Hematopoietic multipotent progenitor cell treated with erythropoietin and hydrocortisone succinate and interleukin-3 and kit ligand, for 8 days (in vitro differentiated cells): ENCODE measurements at regions not wholly inside any gene's neighbourhood (a gene's known extent, or its start where the extent isn't known, plus 50 kb on each side); places are given as distances from the start of the nearest gene placed in this dataset.
A peak's percentile ranks its signal among the peaks of the same experiment; 100 is the strongest.
"Not testable (repeated sequence)": the region's sequence is repeated elsewhere in the genome, so short reads cannot be mapped to it uniquely, and the experiment has no call there.

ENCODE experiments used
- DNase-seq: peaks from one replicate; pipeline ENCODE4 v3.0.0-alpha.2; 2015

DNA sequence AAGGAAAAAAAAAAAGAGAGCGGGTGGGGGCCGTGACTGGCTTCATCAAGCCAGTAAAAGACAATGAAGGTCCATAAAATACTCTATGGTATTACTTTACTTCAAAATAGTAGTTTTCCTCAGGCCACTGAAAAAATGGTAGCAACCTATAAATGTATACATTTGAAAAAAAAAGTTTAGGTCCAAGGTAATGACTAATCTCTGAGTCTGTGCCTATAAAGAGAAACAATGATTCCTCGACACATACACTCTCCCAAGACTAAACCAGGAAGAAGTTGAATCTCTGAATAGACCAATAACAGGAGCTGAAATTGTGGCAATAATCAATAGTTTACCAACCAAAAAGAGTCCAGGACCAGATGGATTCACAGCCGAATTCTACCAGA is 84.5 kb upstream of the SIRPG start:
- DNase-seq = not testable (repeated sequence)

DNA sequence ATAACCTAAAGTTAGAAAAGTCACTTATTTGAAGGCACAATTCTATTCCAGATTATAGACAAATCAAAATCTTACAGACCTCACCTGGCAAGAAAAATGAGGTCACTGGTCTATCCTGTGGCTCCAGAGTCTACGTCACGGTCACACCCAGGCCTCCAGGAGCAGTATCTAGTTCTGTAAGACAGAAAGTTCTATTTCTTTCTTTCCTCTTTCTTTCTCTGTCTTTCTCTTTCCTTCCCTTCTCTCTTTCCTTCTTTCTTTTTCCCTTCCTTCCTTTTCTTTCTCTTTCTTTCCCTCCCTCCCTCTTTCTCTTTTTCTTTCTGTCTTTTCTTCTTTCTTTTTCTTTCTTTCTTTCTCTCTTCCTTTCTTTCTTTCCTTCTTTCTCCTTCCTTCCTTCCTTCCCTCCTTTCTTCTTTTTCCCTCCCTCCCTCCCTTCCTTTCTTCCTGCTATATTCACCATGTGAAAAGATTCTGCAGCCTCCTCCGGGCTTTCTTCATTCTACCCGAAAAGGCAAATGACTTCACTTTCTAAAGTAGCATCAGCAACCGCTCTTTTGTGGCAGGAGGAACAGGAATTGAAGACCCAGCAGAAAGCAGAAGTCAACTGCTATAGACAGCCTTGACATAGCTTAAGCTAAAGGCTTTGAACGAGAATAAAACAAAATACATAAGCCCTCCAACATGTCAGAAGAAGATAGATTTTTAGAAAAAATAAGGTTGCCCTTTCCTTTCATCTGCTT is 83.9 kb upstream of the SIRPG start:
- DNase-seq = no peak

DNA sequence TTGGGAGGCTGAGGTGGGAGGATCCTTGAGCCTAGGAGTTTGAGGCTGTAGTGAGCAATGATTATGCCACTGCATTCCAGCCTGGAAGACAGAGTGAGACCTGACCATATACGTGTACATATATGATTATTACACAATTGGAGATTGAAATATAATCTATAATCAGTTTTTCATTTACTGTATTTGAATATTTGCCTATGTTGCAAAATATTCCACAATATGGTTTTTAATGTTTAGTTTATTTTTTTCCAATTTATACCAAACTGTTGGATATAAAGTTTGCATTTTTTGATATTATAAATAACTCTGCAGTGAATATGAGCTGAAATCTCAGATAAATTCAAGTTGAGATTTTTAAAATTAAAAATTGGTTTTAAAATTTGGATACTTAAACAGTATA is 79.6 kb upstream of the SIRPG start:
- DNase-seq = no peak

DNA sequence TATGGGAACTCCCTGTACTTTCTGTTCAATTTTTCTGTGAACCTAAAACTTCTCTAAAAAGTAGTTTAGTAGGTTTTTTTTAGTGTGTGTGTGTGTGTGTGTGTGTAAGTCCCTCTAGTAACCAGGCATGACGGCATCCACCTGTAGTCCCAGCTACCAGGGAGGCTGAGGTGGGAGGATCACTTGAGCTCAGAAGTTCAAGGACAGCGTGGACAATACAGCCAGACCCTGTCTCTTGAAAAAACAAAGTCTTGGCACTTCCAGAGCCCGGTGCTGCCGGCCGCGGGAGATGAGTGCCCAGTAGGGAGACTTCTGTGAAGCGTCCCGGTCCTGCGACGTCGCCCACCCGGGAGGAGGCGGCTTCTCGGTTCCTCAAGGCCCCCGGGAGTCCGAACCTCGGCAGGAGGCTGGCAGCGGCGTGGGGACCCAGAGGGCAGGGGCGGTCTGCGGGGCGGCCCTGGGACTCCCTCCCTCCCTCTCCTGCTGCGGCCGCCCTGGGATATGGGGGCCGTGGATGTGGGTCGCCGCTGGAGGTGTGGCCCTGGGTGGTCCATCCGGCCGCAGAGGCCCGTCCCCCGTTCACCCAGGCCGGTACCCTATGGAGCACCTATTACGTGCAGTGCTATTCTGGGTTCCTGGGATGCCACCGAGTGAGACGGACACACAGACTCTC is 78.0 kb upstream of the SIRPG start:
- DNase-seq = no peak

DNA sequence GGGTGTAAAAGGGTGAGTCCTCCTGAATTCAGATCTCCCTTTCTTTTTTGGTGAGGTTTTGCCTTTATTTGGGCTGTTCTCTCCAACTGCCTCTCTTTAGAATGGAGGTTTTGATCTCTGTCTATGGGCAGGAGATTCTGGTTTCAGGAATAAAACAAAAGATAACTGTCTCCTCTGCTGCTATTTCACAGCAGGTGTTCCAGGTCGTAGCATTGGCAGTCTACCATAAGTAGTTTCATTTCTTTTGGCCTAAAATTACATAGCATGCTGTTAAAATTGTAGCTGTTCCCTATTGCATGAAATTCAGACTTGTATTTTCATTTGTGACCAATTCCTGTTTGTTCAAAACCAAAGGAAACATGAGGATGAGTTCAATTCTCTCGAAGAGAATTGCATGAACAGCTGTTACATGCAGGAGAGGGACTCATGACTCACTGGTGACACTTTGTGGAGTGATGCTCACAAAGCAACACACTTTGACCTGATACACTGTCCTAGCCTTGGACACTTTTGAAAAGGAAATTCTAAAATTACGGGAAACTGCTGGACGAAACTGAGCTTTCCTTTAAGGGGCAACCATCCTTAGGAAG is 76.8 kb upstream of the SIRPG start:
- peak; percentile 46 for DNase-seq

DNA sequence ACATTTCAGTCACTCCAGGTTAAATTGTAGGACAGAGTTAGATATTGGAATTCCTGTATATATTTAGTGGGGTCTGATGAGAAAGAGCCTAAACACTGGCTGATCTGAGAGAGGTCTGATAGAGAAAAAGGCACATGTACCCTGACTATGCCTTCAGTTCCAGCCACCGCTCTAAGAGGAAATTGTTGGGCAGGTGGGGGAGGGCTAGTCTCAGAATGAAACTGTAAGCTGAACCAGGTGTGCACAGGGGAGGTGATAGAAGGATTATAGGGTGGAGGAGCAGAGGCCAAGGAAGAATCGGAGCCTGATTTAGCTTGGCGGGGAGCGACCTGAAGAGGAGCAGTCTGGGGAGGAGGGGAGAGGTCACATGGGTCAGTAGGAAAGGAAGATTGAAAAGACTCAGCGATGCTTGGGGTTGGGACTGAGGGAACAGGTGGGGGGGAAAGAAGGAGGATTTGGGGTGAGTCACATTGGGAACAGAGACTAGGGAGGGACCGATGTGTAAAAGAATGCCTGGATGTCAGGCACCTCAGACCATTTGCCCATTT is 74.3 kb upstream of the SIRPG start:
- not testable (repeated sequence) for DNase-seq

DNA sequence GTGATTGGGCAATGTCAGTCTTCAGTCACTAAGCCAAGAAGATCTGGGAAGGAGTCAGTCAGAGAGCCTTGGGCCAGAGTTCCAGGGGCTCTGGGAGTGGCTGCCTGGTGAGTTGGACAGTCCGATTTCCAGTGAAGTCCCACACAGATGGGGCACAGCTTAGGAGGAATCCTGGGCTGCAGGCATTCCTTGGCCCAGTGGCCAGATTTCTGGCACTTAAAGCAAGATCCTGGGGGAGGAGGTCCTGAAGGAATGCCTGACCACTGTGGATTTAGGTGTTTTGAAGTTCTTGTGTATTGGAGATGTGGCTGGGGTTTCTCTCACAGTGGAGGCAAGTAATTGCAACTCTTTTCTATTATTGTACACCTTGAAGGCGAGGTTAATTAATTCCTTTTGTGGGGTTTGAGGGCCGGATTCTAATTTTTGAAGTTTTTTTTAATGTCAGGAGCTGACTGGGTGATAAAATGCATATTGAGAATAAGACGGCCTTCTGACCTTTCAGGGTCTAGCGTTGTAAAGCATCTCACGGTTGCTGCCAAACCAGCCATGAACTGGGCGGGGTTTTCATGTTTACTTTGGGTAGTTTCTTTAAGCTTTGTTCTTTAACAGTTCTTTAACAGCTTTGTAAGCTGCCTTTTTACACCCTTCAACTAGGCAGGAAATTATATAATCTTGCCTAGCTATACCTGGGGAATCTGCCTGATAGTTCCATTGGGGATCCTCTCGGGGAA is 73.6 kb upstream of the SIRPG start:
- DNase-seq = not testable (repeated sequence)

DNA sequence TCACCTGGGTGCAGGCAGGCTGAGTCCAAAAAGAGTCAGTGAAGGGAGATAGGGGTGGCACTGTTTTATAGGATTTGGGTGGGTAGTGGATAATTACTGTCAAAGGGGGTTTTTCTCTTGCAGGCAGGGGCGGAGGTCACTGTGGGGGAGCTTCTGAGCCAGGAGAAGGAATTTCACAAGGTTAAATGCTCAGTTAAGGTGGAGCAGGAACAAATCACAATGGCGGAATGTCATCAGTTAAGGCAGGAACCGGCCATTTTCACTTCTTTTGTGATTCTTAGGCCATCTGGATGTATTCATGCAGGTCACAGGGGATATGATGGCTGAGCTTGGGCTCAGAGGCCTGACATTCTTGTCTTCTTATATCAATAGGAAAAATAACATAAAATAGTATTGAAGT is 69.7 kb upstream of the SIRPG start:
- DNase-seq = not testable (repeated sequence)

DNA sequence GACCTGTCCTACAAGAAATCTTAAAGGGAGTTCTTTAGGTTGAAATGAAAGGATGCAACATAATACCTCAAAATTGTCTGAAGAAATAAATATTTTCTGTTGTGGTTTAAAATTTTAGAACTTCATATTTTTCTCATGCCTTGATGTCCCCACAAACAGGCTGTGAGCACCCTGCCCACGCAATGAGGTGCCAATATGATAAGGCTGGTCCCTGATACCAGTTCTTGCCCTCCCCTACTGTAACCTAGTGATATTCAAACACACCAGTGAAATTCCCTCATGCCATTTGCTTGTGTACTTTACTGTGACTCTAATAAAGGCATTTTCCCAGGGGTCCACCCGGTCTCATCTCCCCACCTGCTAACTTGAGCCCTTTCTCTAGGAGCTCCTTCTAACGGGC is 67.3 kb upstream of the SIRPG start:
- peak; percentile 56 for DNase-seq

DNA sequence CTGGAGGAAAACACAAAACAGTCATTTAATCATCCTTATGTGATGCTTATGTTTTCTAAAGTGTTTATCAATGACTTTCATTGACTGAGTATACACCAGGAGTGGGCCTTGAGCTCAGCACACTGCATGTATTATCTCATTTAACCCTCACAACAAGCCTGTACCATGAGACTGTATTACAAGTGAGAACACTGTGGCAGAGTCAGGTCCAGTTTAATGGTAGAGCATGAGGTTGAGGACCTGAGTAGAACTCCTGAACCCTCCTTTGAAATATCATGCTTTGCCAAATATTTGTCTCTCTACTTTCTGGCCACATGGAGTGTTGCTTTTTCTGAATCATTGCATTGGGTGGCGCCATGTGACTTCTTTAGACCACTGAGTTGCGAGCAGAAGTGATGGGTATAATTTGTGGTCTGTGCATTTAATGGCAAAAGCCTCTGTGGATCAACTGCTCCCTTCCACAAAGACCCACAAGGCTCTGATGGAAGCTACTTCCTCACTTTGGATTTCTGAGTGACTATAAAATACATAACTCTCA is 65.0 kb upstream of the SIRPG start:
- no peak for DNase-seq

DNA sequence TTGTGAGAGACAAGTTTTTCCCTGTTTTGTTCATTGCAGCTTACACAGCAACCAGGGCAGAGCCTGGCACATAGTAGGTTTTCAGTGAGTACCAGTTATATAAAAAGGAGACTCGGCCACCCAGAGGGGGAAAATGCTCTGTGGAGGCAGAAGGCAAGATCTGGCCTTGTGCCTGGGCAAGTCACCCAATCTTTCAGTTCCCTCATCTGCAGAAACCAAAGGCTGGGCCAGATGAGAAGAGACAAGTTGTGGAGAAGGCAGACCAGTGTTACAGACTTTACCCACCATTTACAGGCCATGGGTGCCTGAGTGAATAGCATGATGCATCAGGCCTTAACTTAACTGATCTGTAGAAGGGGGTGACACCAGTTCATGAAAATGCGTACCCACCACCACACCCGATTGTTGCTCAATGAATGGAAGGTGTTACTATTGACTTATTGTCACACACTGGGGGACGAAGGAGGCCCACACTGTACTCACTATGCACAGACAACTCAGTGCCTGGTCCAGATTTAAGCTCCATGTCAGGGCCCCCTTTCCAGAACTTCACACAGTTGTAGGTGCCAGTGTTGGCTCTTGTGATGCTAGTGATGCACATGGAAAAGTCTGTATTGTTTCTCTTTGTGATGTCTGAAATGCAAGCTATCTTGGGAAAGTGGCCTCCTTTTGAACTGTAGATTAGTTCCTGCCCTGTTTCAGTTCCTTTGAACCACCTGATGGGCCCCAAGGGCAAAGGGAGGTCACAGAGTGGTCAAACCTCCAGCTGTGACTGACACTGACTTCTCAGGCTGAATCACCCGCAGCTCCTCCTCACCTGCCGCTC is 64.3 kb upstream of the SIRPG start:
- DNase-seq = no peak

DNA sequence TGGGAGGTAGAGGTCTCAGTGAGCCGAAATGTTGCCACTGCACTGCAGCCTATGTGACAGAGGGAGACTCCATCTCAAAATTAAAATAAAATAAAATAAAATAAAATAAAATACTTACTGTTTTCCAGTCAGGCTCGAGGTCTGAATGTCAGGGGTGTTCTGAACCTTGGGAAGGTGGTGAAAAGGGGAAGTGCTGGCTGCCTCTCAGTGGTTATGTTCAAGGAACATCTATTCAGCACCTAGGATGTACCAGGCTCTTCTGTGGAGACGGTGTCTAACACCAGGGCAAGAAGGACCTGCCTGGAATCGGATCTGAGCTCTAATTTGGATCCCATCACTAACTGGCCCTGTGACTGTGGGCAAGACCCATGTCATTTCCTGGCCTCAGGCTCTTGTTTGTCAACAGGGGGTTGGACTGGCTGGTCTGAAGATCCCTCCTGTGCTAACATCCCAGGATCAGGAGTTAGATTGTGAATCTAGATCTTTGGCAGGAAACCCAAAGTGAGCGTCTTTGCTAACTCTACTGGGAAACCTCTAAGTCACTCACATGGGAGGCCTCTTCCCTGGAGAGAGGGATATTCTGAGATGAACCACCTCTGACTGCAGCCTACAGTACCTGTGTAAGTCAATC is 63.4 kb upstream of the SIRPG start:
- DNase-seq = no peak

DNA sequence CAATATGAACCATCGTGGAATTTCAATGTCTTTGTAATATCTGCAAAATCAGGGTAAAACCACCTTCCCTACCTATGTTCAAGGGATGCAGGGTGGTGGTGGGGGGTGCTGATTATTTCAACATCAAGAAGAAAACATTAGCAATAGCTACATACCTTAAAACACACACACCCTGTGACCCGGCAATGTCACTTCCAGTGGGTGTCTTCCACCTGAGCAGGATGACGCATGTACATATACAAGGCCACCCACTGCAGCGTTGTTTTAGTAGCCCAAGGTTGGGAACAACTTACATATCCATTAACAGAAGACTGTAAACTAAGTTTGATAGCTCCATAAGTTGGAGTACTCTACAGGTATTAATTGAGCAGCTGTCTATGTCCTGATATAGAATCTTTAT is 62.6 kb upstream of the SIRPG start:
- no peak for DNase-seq

DNA sequence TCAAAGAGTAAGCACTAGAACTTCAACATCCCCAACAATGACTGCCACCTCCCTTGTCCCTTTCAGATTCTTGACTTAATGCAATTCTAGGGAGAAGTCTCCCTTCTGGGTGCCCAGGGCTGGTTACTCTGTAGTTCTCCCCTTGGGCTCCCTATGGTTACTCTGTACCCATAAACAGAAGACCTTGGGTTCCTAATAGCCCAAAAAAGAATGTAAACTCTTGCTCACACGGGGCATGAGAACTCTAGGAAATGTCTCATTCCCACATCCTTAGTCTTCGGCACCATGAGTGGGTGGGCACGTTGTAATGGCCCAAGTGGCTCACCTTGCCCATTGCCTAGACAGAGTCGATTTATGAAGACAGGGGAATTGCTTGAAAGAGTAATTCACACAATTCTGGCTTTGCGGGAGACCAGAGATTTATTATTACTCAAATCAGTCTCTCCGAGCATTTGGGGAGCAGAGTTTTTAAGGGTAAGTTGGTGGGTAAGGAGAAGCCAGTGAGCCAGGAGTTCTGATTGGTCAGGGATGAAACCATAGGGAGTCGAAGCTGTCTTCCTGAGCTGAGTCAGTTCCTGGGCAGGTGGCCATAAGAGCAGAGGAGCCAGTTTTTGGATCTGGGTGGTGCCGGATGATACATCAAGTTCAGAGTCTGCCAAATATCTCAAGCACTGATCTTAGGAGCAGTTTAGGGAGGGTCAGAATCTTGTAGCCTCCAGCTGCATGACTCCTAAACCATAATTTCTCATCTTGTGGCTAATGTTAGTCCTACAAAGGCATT is 61.2 kb upstream of the SIRPG start:
- peak; percentile 57 for DNase-seq

DNA sequence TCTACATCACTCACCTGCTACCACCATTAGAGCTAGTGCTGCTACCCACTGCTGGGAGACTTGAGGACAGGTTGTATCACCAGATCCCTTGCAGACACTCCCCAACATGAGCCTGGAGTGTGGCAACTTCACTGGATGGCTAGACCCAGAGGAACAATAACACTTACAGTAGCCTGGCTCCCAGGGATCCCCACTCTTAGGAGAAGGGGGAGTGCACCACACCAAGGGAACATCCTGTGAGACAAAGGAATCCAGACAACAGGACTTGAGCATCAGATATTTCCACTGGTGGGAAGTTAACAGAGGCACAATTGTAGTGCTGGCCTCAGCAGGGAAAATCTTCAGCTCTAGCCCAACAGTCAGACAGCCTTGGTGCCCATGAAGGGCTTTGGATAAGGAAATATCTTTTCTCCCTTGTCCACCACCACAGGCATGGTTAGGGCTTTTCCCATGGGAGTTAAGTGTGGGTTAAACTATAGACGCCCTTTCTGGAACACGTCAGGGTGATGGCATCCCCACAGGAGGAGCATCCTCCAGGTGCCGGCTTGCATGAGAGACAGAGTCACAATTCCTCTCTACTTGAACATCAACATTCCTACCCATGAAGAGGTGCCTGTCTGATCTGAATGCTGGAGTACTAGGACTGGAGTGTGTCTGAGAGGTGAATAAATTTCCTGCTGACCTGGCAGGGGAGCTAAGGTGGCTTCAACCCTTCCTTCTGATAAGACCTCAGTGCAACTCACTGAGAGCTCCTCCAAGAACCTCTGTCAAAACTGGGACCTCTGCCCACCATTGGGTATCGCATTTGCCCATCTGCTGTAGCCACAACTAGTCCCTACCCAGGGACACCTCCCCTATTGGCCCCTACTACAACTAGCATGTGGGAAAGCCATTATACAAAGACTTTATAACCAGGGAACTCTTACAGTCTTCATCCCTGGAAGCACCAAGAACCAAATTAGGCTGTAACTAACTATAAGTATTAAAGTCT is 55.4 kb upstream of the SIRPG start:
- DNase-seq = peak; percentile 77

DNA sequence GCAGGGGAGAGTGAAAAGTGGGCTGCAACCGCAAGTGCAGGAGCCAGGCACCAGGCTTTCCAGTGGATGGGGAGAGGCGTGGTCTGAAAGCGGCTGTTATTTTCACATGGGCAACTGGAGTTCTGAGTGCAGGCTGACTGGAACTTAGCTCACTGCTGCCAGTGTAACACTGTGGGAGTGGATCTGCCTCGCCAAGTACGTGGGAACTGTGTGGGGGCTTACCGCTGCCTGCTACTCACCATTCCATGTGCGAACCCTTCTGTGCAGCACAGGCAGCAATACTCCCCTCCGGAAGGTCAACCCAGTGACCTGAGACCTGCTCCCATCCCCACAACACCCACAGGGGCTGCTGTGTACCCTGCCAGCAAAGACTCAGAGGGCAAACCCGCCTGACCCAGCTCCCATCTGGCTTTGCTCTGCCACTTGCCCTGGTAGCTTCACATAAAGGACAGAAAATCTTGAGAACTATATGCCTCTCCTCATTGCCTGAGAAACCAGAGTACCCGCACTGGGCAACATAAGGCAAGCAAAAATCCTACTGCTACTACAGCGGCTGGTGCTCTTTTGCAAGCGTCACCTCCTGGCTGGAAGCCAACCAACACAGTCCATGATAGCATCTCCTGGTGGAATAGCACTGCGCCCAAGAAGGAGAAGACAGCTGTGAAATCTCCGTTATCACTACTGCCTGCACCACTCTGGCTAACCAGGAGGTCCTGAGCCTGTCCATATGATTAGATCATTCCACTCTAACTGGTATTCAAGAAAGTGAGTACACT is 54.4 kb upstream of the SIRPG start:
- DNase-seq = peak; percentile 89

DNA sequence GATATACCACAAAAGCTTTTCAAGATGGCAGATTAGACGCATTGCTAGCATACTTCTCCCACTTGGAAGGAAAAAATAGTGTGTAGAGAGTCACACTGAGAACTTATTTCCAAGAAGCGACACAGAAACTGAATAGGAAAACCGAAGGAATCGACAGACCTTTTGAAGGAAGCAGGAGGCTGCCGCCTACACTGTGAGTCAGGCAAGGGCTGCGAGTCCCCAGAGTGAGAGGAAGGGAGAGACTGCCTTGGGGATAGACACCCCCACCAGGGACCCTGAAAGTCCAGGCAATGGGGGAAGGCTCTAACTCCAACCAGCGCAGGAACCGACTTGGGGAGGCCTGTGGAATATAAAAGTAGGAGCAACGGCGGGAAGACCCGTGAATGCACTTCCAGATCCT is 53.7 kb upstream of the SIRPG start:
- no peak for DNase-seq

DNA sequence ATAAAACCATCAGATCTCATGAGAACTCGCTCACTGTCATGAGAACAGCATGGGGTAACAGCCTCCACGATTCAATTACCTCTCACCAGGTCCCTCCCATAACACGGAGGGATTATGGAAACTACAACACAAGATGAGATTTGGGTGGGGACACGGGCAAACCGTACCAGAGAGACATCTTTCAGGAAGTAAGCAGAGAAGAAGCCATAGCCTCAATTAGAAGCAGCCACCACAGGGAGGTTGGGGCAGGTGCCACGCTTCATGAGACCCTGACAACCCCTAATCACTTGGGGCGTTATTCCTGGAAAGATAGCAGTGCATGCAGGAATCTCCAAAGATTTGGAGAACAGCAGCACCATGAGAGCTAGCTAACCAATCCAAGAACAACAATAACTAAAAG is 52.9 kb upstream of the SIRPG start:
- DNase-seq = no peak
